ENCODE measurements at regions not wholly inside any gene's neighbourhood (a gene's known extent, or its start where the extent isn't known, plus 50 kb on each side); places are given as distances from the start of the nearest gene placed in this dataset.

- ChIA-PET POLR2A (ENCODE audit: partially characterized antibody) (no interaction called here), CTCF (ENCODE audit: partially characterized antibody) (no interaction called here)
- Histone ChIP-seq H2AK5ac (ENCODE audit: low read depth, low read length) (no peak overlapping the region), H3K79me2 (ENCODE audit: control insufficient read depth in 1 of 2, insufficient read depth in 2 of 2, low read length in 2 of 2) (no peaks in the 10 kb centered on the region), H2BK15ac (ENCODE audit: low read length) (no peak overlapping the region), H3K4me1 (replicated peaks in 1 of 4; ENCODE audit: control insufficient read depth in 3 of 4, insufficient read depth in 4 of 4, low read length in 3 of 4) (no peaks in the 10 kb centered on the region), H3K23me2 (ENCODE audit: low read depth, low read length) (no peaks in the 10 kb centered on the region), H2AFZ (ENCODE audit: low read length) (no peak overlapping the region), H2BK5ac (ENCODE audit: low read depth, low read length) (no peak overlapping the region), H4K91ac (replicated peaks; ENCODE audit: insufficient read length, low read length) (no peak overlapping the region), H4K8ac (ENCODE audit: extremely low read depth, insufficient read depth, low read length) (no peak overlapping the region), H2BK120ac (replicated peaks; ENCODE audit: low read depth, low read length) (no peak overlapping the region), H3K79me1 (ENCODE audit: low read depth, low read length) (no peaks in the 10 kb centered on the region), H3K27ac (ENCODE audit: low read depth, low read length) (no peak overlapping the region), H3K18ac (ENCODE audit: extremely low read depth, low read length) (no peak overlapping the region), H3K9ac (replicated peaks in 1 of 4; ENCODE audit: extremely low read depth in 1 of 4, low read depth in 3 of 4, low read length in 3 of 4) (no peak overlapping the region), H3K9me3 (ENCODE audit: insufficient read depth in 2 of 2, low read depth in 1 of 2, low read length in 1 of 2) (no peaks in the 10 kb centered on the region), H3K14ac (ENCODE audit: insufficient read length) (no peak overlapping the region), H4K20me1 (replicated peaks in 1 of 2; ENCODE audit: control insufficient read depth in 1 of 2, insufficient read depth in 2 of 2, low read length in 2 of 2) (no peaks in the 10 kb centered on the region), H3K56ac (replicated peaks; ENCODE audit: insufficient read length, low read depth, low read length) (no peak overlapping the region), H3K4me2 (ENCODE audit: insufficient read depth in 1 of 2, low read depth in 2 of 2, low read length in 2 of 2) (no peak overlapping the region), H2BK20ac (ENCODE audit: low read length) (no peak overlapping the region), H3K23ac (ENCODE audit: insufficient read length) (no peak overlapping the region), H3K36me3 (ENCODE audit: control insufficient read depth in 2 of 4, insufficient read depth in 4 of 4, low read length in 3 of 4) (no peaks in the 10 kb centered on the region), H3K4me3 (ENCODE audit: extremely low read depth in 1 of 4, insufficient read depth in 2 of 4, low read depth in 3 of 4, low read length in 4 of 4) (no peak overlapping the region), H3K27me3 (replicated peaks in 1 of 4; ENCODE audit: control insufficient read depth in 3 of 4, extremely low read depth in 1 of 4, insufficient read depth in 3 of 4, low read length in 3 of 4) (no peaks in the 10 kb centered on the region; a peak in 1 of 7 replicates), H3K4ac (replicated peaks; ENCODE audit: insufficient read length, low read depth, low read length) (no peak overlapping the region), H2BK12ac (ENCODE audit: low read depth, low read length) (no peak overlapping the region), H4K5ac (ENCODE audit: insufficient read length, low read depth, low read length) (no peak overlapping the region)
- DNase-seq (ENCODE audit: low read depth in 1 of 2, low spot score in 2 of 2) (no peak), FAIRE-seq (no peak)
- 96% methylated on average over 1 of the region's 1 CpG; no CpG with 5 or more reads in 1 of the 2 experiments for WGBS, 2 experiments (ENCODE audit: extremely low coverage in 1 of 2, insufficient coverage in 1 of 2, insufficient read length in 1 of 2, insufficient replicate concordance in 2 of 2, low coverage in 1 of 2, low lambda C conversion rate in 2 of 2, missing lambda C conversion rate in 1 of 2)
- TF ChIP-seq MAX (IDR thresholded peaks at IDR 0.05) (no peak), BCL11A (IDR thresholded peaks at IDR 0.05; ENCODE audit: low read depth in 2 of 2, low read length in 2 of 2) (no peak), TAF7 (optimal IDR thresholded peaks at IDR 0.05; ENCODE audit: borderline replicate concordance, low read depth, low read length) (no peak), JUND (IDR thresholded peaks at IDR 0.05; ENCODE audit: low read length) (no peak), SUZ12 (IDR thresholded peaks at IDR 0.05; ENCODE audit: low read length) (no peak), E2F6 (IDR thresholded peaks at IDR 0.05) (no peak), ATF2 (IDR thresholded peaks at IDR 0.05; ENCODE audit: low read length) (no peak), GTF2F1 (IDR thresholded peaks at IDR 0.05; ENCODE audit: borderline replicate concordance, low read depth, low read length) (no peak), RFX5 (IDR thresholded peaks at IDR 0.05; ENCODE audit: borderline replicate concordance, low read depth, low read length) (no peak), CTBP2 (IDR thresholded peaks at IDR 0.05; ENCODE audit: borderline replicate concordance, insufficient read depth, insufficient read length, low read length) (no peak)
Observed at GRCh38 chr6:98686008-98686601, 148.3 kb upstream of the POU3F2 start.
